ENCODE measurements at regions not wholly inside any gene's neighbourhood (a gene's known extent, or its start where the extent isn't known, plus 50 kb on each side); places are given as distances from the start of the nearest gene placed in this dataset.

- TF ChIP-seq CTCF (optimal IDR thresholded peaks at IDR 0.05 in 1 of 3, IDR thresholded peaks at IDR 0.05 in 1 of 3, conservative IDR thresholded peaks at IDR 0.05 in 1 of 3; ENCODE audit: extremely low read depth in 1 of 3, insufficient read depth in 2 of 3, low read length in 3 of 3) (no peak), EZH2 (IDR thresholded peaks at IDR 0.05; ENCODE audit: low read length) (no peak)
Observed at GRCh38 chr1:29381426-29381825, 145.1 kb downstream of the PTPRU start.

Data from keratinocyte (primary cell).